Non-pigmented ciliary epithelial cell (primary cell): ENCODE measurements at regions not wholly inside any gene's neighbourhood (a gene's known extent, or its start where the extent isn't known, plus 50 kb on each side); places are given as distances from the start of the nearest gene placed in this dataset.

Experiments used
- DNase-seq: peaks from one replicate; pipeline ENCODE4 v3.0.0-alpha.2; 2010; ENCODE audit warnings: low read depth

GRCh38 chr20:11389186-11389585 is 528.5 kb upstream of the BTBD3 start:
- DNase-seq = no peak

- DNase-seq = no peak
Observed at GRCh38 chr20:11391591-11391990, 526.1 kb upstream of the BTBD3 start.

- DNase-seq = peak; percentile 94
Observed at GRCh38 chr20:11394145-11394833, 523.4 kb upstream of the BTBD3 start.

- no peak for DNase-seq
Observed at GRCh38 chr20:11395581-11395980, 522.1 kb upstream of the BTBD3 start.

- no peak for DNase-seq
Observed at GRCh38 chr20:11401988-11402387, 515.7 kb upstream of the BTBD3 start.

- no peak for DNase-seq
Observed at GRCh38 chr20:11403711-11404110, 514.0 kb upstream of the BTBD3 start.

GRCh38 chr20:11406877-11407276 is 510.8 kb upstream of the BTBD3 start:
- DNase-seq = no peak

GRCh38 chr20:11409561-11409960 is 508.1 kb upstream of the BTBD3 start:
- no peak for DNase-seq

GRCh38 chr20:11411765-11412164 is 505.9 kb upstream of the BTBD3 start:
- DNase-seq = no peak

- no peak for DNase-seq
Observed at GRCh38 chr20:11426948-11427347, 490.7 kb upstream of the BTBD3 start.

- DNase-seq = no peak
Observed at GRCh38 chr20:11429168-11429567, 488.5 kb upstream of the BTBD3 start.

GRCh38 chr20:11429889-11430519 is 487.7 kb upstream of the BTBD3 start:
- no peak for DNase-seq

GRCh38 chr20:11430652-11431051 is 487.0 kb upstream of the BTBD3 start:
- no peak for DNase-seq

- no peak for DNase-seq
Observed at GRCh38 chr20:11431621-11432020, 486.1 kb upstream of the BTBD3 start.

GRCh38 chr20:11432407-11432806 is 485.3 kb upstream of the BTBD3 start:
- DNase-seq = peak; percentile 94

- no peak for DNase-seq
Observed at GRCh38 chr20:11436113-11436905, 481.4 kb upstream of the BTBD3 start.

- DNase-seq = no peak
Observed at GRCh38 chr20:11437090-11437489, 480.6 kb upstream of the BTBD3 start.

GRCh38 chr20:11437611-11438380 is 479.9 kb upstream of the BTBD3 start:
- DNase-seq = no peak

GRCh38 chr20:11438412-11438811 is 479.3 kb upstream of the BTBD3 start:
- DNase-seq = no peak

- DNase-seq = no peak
Observed at GRCh38 chr20:11443382-11444119, 474.1 kb upstream of the BTBD3 start.

- no peak for DNase-seq
Observed at GRCh38 chr20:11445161-11445560, 472.5 kb upstream of the BTBD3 start.

GRCh38 chr20:11445891-11446290 is 471.8 kb upstream of the BTBD3 start:
- no peak for DNase-seq
